ENCODE measurements at regions not wholly inside any gene's neighbourhood (a gene's known extent, or its start where the extent isn't known, plus 50 kb on each side); places are given as distances from the start of the nearest gene placed in this dataset.

DNA sequence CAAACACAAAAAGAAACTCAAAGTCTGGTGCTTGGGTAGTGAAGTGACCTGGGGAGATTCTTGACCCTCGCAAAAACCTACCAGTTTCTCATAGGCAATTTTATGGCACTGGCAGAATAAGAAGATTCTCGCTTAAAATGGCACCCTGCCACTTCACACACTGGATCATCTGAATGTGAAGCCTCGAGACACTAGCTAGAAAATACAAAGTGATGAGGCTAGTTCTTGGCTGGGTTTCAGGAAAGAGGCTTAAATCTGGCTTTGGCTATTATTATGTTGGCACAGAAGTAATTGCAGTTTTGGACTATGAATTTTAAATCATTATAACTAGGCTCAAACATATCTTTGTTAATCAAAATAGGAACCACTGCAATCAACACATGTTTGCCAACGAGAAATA lies 634.7 kb upstream of the BOD1L1 start:
- no peaks in the 10 kb centered on the region for H3K27me3 ChIP-seq (ENCODE audit: control insufficient read depth, insufficient read depth, low read length)
- no peak overlapping the region for H3K4me2 ChIP-seq (ENCODE audit: low read length)
- H3K9me3 ChIP-seq (ENCODE audit: control insufficient read depth, low read length) = no peaks in the 10 kb centered on the region
- no peak for TF ChIP-seq CTCF (IDR thresholded peaks at IDR 0.05)
- H3K9ac ChIP-seq = no peak overlapping the region
- H3K27ac ChIP-seq = no peak overlapping the region
- no peaks in the 10 kb centered on the region for H3K4me1 ChIP-seq
- no peaks in the 10 kb centered on the region for H3K79me2 ChIP-seq
- no peaks in the 10 kb centered on the region for H3K36me3 ChIP-seq (ENCODE audit: control insufficient read depth, insufficient read depth, low read length)
- no peak overlapping the region for H2AFZ ChIP-seq
- H3K4me3 ChIP-seq (ENCODE audit: low read depth, low read length) = no peak overlapping the region

DNA sequence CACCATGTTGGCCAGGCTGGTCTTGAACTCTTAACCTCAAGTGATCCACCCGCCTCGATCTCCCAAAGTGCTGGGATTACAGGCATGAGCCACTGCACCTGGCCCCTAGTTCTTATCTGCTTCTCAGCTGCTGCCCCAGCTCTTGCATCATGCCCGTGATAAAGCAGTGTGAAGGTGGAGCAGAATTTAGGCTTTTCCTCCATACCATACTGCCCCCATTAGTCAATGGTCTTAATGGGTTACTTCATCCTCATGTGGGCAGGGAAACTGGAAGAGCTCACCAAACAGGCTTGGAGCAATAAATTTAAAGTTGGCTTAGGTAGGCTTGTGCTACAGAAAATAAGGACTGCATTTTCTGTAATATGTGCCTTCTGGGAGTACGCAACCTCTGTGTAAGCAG lies 636.9 kb upstream of the BOD1L1 start:
- no peak overlapping the region for H3K9ac ChIP-seq
- H3K9me3 ChIP-seq (ENCODE audit: control insufficient read depth, low read length) = no peaks in the 10 kb centered on the region
- no peak overlapping the region for H3K4me3 ChIP-seq (ENCODE audit: low read depth, low read length)
- no peaks in the 10 kb centered on the region for H3K36me3 ChIP-seq (ENCODE audit: control insufficient read depth, insufficient read depth, low read length)
- H3K79me2 ChIP-seq = no peaks in the 10 kb centered on the region
- no peak overlapping the region for H3K4me2 ChIP-seq (ENCODE audit: low read length)
- no peaks in the 10 kb centered on the region for H3K4me1 ChIP-seq
- no peak overlapping the region for H2AFZ ChIP-seq
- TF ChIP-seq CTCF (IDR thresholded peaks at IDR 0.05) = no peak
- H3K27ac ChIP-seq = no peak overlapping the region
- no peaks in the 10 kb centered on the region for H3K27me3 ChIP-seq (ENCODE audit: control insufficient read depth, insufficient read depth, low read length)

- Histone ChIP-seq H3K27ac (no peak overlapping the region), H3K79me2 (no peaks in the 10 kb centered on the region), H3K4me1 (no peaks in the 10 kb centered on the region), H3K9ac (no peak overlapping the region), H3K9me3 (ENCODE audit: control insufficient read depth, low read length) (no peaks in the 10 kb centered on the region), H3K4me2 (ENCODE audit: low read length) (no peak overlapping the region), H3K27me3 (ENCODE audit: control insufficient read depth, insufficient read depth, low read length) (no peaks in the 10 kb centered on the region), H3K4me3 (ENCODE audit: low read depth, low read length) (no peak overlapping the region), H2AFZ (no peak overlapping the region), H3K36me3 (ENCODE audit: control insufficient read depth, insufficient read depth, low read length) (no peaks in the 10 kb centered on the region)
- no peak for TF ChIP-seq CTCF (IDR thresholded peaks at IDR 0.05)
Measured at GRCh38 chr4:14265651-14266050, 638.1 kb upstream of the BOD1L1 start.

- Histone ChIP-seq H3K4me1 (no peaks in the 10 kb centered on the region), H3K9ac (no peak overlapping the region), H3K4me3 (ENCODE audit: low read depth, low read length) (no peak overlapping the region), H3K4me2 (ENCODE audit: low read length) (no peak overlapping the region), H3K79me2 (no peaks in the 10 kb centered on the region), H3K27ac (no peak overlapping the region), H2AFZ (no peak overlapping the region), H3K27me3 (ENCODE audit: control insufficient read depth, insufficient read depth, low read length) (no peaks in the 10 kb centered on the region), H3K9me3 (ENCODE audit: control insufficient read depth, low read length) (no peaks in the 10 kb centered on the region), H3K36me3 (ENCODE audit: control insufficient read depth, insufficient read depth, low read length) (no peaks in the 10 kb centered on the region)
- no peak for TF ChIP-seq CTCF (IDR thresholded peaks at IDR 0.05)
Measured at GRCh38 chr4:14267373-14268060, 640.0 kb upstream of the BOD1L1 start.

- Histone ChIP-seq H3K27ac (no peak overlapping the region), H3K9ac (no peak overlapping the region), H3K4me2 (ENCODE audit: low read length) (no peak overlapping the region), H2AFZ (no peak overlapping the region), H3K36me3 (ENCODE audit: control insufficient read depth, insufficient read depth, low read length) (no peaks in the 10 kb centered on the region), H3K4me3 (ENCODE audit: low read depth, low read length) (no peak overlapping the region), H3K9me3 (ENCODE audit: control insufficient read depth, low read length) (no peaks in the 10 kb centered on the region), H3K79me2 (no peaks in the 10 kb centered on the region), H3K4me1 (no peaks in the 10 kb centered on the region), H3K27me3 (ENCODE audit: control insufficient read depth, insufficient read depth, low read length) (no peaks in the 10 kb centered on the region)
- TF ChIP-seq CTCF (IDR thresholded peaks at IDR 0.05) = no peak
Measured at GRCh38 chr4:14269824-14270223, 642.3 kb upstream of the BOD1L1 start.
